Muscle layer of duodenum (tissue), 2 donors: ENCODE measurements at regions not wholly inside any gene's neighbourhood (a gene's known extent, or its start where the extent isn't known, plus 50 kb on each side); places are given as distances from the start of the nearest gene placed in this dataset.

ENCODE experiments used
- H3K27ac ChIP-seq: one replicate; pipeline ENCODE4 v1.7.0; 2013; ENCODE audit warnings: mild to moderate bottlenecking, low read length
- H3K27me3 ChIP-seq: one replicate; pipeline ENCODE4 v1.7.0; 2013; ENCODE audit warnings: low read depth, mild to moderate bottlenecking, control low read depth, low read length
- H3K36me3 ChIP-seq, 2 donors: one replicate each; pipeline ENCODE4 v1.7.0; 2013; ENCODE audit warnings: low read length in 2 of 2, control low read depth in 1 of 2, mild to moderate bottlenecking in 1 of 2; ENCODE audit not compliant: insufficient read depth in 2 of 2, control insufficient read depth in 1 of 2
- H3K4me1 ChIP-seq, 2 donors: one replicate each; pipeline ENCODE4 v1.7.0; 2013; ENCODE audit warnings: low read length in 2 of 2, mild to moderate bottlenecking in 2 of 2, control low read depth in 1 of 2, moderate library complexity in 1 of 2; ENCODE audit not compliant: insufficient read depth in 2 of 2, control insufficient read depth in 1 of 2
- H3K4me3 ChIP-seq, 2 donors: one replicate each; pipeline ENCODE4 v1.7.0; 2013; ENCODE audit warnings: low read length in 2 of 2, low read depth in 1 of 2, mild to moderate bottlenecking in 1 of 2
- H3K9me3 ChIP-seq, 2 donors: one replicate each; pipeline ENCODE4 v1.7.0; 2013; ENCODE audit warnings: low read length in 2 of 2, control low read depth in 1 of 2, mild to moderate bottlenecking in 1 of 2; ENCODE audit not compliant: control insufficient read depth in 1 of 2
- donor health status: healthy.

DNA sequence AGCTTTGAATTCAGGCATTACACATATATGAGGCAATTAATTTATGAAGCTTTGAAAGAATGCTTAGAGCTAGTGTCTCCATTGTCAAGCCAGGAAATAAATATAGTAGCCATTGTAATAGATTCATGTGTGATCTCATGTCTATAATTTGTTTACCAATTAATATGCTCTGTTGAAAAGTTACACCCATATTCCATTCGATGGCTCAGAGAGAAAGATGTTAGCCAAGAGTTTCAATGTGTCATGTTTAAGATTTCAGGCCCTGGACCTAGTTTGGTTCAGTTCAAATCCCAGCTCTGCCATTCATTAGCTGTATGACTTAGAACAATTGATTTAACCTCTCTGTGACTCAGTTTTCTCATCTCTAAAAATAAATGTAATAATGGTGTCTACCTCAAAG, 263.3 kb downstream of the SNCA start:
- H3K27ac ChIP-seq = no peak overlapping the region
- no peaks in the 10 kb centered on the region for H3K36me3 ChIP-seq
- no peaks in the 10 kb centered on the region for H3K27me3 ChIP-seq
- H3K4me3 ChIP-seq = no peak overlapping the region
- no peaks in the 10 kb centered on the region for H3K9me3 ChIP-seq
- H3K4me1 ChIP-seq = no peaks in the 10 kb centered on the region

DNA sequence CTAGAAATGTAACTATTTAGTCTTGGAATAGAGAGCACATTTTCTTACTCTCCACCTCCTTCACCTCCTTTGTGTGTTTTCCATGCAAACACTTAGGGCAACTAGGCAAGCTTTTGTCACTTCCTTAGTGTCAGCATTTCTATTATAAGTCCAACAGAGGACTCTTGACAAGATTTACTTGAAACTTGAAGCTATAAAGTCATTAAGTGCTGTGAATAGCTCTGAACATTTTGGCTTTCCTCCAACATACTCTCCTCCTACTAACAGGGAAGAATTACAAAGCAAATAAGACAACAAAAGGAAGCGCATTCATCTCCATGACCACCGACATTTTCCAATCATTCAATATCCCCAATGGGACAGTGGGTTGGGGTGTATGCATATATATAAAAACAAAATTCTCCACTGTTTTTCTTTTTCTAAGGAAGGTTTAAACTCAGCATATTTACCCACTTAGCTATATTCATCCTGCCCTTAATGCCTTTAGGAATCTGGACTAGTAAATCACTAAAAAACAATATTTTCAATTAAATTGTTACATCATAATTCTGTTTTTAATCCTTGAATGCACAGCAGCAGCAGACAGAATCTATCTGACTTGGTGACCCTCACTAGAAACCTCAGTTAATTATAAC, 264.6 kb downstream of the SNCA start:
- Histone ChIP-seq H3K27me3 (no peaks in the 10 kb centered on the region), H3K27ac (no peak overlapping the region), H3K9me3 (no peaks in the 10 kb centered on the region), H3K4me1 (no peaks in the 10 kb centered on the region), H3K4me3 (no peak overlapping the region), H3K36me3 (no peaks in the 10 kb centered on the region)

DNA sequence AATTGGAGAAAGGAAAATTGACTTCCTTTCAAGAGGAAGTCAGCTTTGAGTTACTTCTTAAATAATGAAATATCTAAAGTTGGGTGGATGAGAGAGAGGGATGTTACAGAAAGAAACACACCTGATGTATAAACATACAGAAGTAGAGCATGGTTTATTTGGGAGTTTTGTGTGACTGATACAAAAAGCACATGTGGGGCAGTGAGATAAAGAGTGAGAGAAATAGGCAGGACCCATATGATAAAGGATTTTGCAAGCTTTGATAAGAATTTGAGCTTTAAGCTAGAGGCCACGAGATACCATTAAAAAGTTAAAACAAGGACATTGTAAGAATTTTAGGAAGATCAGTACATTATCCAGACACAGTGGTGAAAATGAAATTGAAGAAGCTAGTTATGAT, 263.3 kb upstream of the GPRIN3 start:
- no peaks in the 10 kb centered on the region for H3K4me1 ChIP-seq
- no peak overlapping the region for H3K27ac ChIP-seq
- H3K9me3 ChIP-seq = no peaks in the 10 kb centered on the region
- H3K27me3 ChIP-seq = no peaks in the 10 kb centered on the region
- no peak overlapping the region for H3K4me3 ChIP-seq
- no peaks in the 10 kb centered on the region for H3K36me3 ChIP-seq

DNA sequence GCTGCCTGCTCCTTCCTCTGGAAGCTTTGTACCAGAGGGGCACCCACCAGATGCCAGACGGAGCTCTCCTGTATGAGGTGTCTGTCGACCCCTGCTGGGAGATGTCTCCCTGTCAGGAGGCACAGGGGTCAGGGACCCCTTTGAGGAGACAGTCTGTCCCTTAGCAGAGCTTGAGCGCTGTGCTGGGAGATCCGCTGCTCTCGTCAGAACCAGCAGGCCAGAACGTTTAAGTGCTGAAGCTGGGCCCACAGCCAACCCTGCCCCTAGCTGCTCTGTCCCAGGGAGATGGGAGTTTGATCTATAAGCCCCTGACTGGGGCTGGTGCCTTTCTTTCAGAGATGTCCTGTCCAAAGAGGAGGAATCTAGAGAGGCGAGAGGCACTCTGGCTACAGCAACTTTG, 260.3 kb upstream of the GPRIN3 start:
- no peaks in the 10 kb centered on the region for H3K36me3 ChIP-seq
- no peaks in the 10 kb centered on the region for H3K9me3 ChIP-seq
- H3K4me1 ChIP-seq = no peaks in the 10 kb centered on the region
- no peak overlapping the region for H3K27ac ChIP-seq
- H3K27me3 ChIP-seq = no peaks in the 10 kb centered on the region
- no peak overlapping the region for H3K4me3 ChIP-seq

DNA sequence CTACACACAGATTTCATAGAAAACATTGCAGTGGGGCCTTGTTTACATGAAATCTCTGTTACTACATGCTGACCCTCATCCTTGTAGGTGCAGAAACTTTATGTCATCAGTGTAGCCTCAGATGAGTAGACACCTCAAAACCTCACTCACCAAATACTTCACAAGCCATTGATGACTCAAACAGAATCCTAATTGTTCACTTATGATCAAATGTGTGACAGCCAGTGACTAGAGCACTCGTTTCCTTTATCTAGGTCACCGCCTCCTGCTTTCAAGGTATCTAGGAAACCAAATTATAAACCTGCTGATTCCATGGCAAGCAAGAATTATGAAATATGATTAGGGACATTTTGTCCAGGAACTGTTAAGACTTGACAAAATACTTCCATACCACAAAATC, 255.8 kb upstream of the GPRIN3 start:
- Histone ChIP-seq H3K27me3 (no peaks in the 10 kb centered on the region), H3K36me3 (no peaks in the 10 kb centered on the region), H3K4me3 (no peak overlapping the region), H3K9me3 (no peaks in the 10 kb centered on the region), H3K27ac (no peak overlapping the region), H3K4me1 (no peaks in the 10 kb centered on the region)

DNA sequence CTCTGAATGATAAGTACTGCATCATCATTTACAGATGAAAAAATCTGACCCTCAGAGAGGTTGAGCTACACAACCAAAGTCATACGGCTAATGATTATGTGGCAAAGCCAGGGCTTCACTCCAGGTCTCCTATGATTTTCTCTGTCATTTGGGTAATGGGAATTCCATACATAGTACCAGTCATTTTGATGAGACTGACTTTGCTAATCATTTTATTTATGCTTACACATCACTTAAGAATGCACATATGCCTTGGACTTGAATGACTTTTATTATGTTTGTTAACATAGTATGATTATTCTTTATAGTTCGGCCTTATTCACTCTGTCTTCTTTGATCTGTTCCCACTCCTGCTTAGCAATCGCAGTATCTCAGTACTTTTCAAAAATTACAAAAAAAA, 255.1 kb upstream of the GPRIN3 start:
- no peaks in the 10 kb centered on the region for H3K27me3 ChIP-seq
- no peaks in the 10 kb centered on the region for H3K4me1 ChIP-seq
- no peaks in the 10 kb centered on the region for H3K9me3 ChIP-seq
- no peak overlapping the region for H3K4me3 ChIP-seq
- H3K27ac ChIP-seq = no peak overlapping the region
- no peaks in the 10 kb centered on the region for H3K36me3 ChIP-seq

DNA sequence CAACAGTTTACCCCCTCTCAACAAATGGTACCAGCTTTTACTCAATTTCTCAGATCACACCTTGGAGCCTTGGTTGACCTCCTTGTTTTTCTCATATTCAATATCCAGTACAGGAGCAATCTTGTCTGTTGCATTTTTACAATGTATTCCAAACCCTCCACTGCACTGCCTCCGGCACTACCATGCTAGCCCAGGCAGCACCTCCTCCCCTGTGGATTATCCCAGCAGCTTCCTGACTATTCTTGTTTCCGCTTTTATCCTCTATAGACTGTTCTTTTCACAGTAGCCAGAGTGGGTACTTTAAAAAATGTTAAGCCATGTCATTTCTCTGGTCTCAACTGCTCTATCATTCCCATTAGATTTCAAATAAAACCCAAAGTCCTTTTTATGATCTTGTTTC, 253.4 kb upstream of the GPRIN3 start:
- no peak overlapping the region for H3K4me3 ChIP-seq
- H3K27me3 ChIP-seq = no peaks in the 10 kb centered on the region
- H3K36me3 ChIP-seq = no peaks in the 10 kb centered on the region
- no peaks in the 10 kb centered on the region for H3K9me3 ChIP-seq
- no peak overlapping the region for H3K27ac ChIP-seq
- H3K4me1 ChIP-seq = no peaks in the 10 kb centered on the region

DNA sequence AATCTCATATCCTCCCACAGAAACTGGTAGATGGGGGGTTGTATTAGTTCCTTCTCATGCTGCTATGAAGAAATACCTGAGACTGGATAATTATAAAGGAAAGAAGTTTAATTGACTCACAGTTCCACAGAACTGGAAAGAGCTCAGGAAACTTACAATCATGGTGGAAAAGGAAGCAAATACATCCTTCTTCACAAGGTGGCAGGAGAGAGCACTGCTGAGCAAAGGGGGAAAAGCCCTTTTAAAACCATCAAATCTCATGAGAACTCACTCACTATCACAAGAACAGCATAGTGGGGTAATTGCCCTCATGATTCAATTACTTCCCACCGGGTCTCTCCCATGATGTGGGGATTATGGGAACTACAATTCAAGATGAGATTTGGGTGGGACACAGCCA, 250.5 kb upstream of the GPRIN3 start:
- no peaks in the 10 kb centered on the region for H3K9me3 ChIP-seq
- no peaks in the 10 kb centered on the region for H3K4me1 ChIP-seq
- no peaks in the 10 kb centered on the region for H3K27me3 ChIP-seq
- no peaks in the 10 kb centered on the region for H3K36me3 ChIP-seq
- no peak overlapping the region for H3K4me3 ChIP-seq
- H3K27ac ChIP-seq = no peak overlapping the region

DNA sequence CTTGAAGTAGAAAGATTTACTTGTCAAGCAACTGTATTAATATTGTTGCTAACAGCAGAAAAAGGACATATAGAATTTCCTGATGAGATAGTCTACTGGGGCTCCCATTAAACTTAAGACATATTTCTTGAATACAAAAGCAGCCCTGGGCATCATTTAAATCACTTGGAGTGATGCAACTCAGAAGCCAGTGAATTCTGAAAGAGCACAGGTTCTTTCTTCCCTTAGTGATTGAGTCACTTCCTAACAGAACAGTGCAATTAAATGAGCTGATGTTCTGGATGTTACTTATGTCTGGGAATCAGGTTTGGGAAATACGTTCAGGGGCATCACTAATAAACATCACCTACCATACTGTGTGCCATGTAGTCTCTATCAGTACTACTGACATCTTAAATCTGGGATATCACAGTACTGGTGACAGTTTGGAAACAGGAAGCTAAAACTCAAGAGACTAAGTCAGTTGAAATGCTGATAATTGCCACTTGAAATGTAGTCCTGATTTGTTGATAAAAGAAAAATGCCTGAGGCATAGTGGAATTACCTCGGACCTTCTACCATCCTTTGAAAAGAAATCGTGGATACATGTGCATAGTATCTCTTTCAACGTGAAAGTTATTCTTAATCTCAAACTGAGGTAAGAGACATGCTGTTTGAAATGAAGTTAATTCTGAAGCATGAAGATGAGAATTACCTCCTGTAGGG, 249.2 kb upstream of the GPRIN3 start:
- Histone ChIP-seq H3K9me3 (no peaks in the 10 kb centered on the region), H3K4me1 (no peaks in the 10 kb centered on the region), H3K27ac (no peak overlapping the region), H3K4me3 (no peak overlapping the region), H3K36me3 (no peaks in the 10 kb centered on the region), H3K27me3 (no peaks in the 10 kb centered on the region)

DNA sequence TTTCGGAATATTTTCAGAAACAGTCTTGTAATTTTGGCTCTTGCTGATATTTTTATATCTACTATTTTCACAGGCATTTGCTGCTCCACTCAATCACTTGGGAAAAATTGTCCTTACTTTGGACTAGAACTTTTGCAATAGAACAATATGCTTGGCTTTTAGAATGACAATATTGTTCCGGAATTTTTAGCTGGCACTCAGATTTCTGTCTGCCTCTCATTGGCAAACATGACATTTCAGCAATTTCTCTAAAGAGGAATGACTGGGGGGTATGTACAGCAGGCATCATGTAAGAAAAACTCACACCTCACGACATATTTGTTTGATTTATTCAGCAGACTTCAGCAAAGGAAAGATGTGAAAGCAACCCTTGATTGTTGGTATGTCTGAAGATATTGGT, 243.6 kb upstream of the GPRIN3 start:
- Histone ChIP-seq H3K36me3 (no peaks in the 10 kb centered on the region), H3K4me1 (no peaks in the 10 kb centered on the region), H3K4me3 (no peak overlapping the region), H3K9me3 (no peaks in the 10 kb centered on the region), H3K27me3 (no peaks in the 10 kb centered on the region), H3K27ac (no peak overlapping the region)

DNA sequence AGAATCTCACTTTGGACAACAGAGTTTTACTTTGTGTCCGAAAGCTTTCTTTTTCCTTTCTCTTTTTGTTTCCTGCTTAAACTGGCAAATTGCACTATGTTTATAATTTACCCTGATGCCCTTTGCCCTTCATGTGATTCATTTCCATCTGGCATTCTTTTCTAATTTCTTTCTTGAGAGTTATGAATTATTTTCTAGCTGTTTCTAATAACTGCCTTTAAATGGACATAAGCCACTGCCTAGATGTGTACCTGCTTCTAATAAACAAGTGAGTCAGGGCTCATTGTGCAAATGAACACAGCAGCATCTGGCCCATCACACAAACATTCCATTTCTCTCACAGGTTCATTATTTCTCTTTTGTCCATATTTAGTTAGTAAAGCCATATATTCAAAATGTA, 242.3 kb upstream of the GPRIN3 start:
- Histone ChIP-seq H3K4me3 (no peak overlapping the region), H3K9me3 (peaks cover 0 to 4% of the 10 kb centered on the region in 2 donors), H3K27ac (no peak overlapping the region), H3K36me3 (no peaks in the 10 kb centered on the region), H3K4me1 (no peaks in the 10 kb centered on the region), H3K27me3 (no peaks in the 10 kb centered on the region)

DNA sequence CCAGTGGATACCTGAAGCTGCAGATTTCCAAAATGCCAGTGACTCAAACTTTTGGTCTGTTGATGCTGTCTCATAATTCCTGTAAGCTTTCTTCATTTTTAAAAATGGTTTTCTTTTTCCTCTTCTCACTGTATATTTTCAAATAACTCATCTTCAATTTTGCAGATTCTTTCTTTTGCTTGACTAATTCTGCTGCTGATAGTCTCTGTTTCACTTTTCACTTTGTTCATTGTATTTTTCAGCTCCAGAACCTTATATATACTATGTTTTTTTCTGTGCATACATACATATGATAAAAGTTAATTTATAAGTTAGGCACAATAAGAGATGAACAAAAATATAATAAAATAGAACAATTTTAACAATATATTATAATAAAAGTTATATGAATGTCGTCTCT, 237.7 kb upstream of the GPRIN3 start:
- H3K4me3 ChIP-seq = no peak overlapping the region
- H3K9me3 ChIP-seq = peaks cover 0 to 4% of the 10 kb centered on the region in 2 donors
- no peaks in the 10 kb centered on the region for H3K36me3 ChIP-seq
- H3K27ac ChIP-seq = no peak overlapping the region
- H3K4me1 ChIP-seq = no peaks in the 10 kb centered on the region
- no peaks in the 10 kb centered on the region for H3K27me3 ChIP-seq
